IMR-90 (cell line): ENCODE measurements at regions not wholly inside any gene's neighbourhood (a gene's known extent, or its start where the extent isn't known, plus 50 kb on each side); places are given as distances from the start of the nearest gene placed in this dataset.

Experiments used
- ATAC-seq: fragments of 200-7000 bp; cut with Tn5 transposase; 2 replicates; pipeline ENCODE4 v1.9.1; 2020; ENCODE audit warnings: low read depth, mild to moderate bottlenecking, moderate library complexity
- BruUV-seq: library from RNA; stranded (reverse); fragments of 400-500 nt; replicated peaks from 2 replicates; lab custom pipeline; 2021; lab: Mats Ljungman, UMichigan
- CTCF ChIA-PET: fragments of 300-600 bp; formaldehyde crosslinking; extraction: SDS; loops from one replicate; lab custom pipeline; 2021; ENCODE audit warnings: antibody characterized with exemption; lab: Yijun Ruan, JAX
- POLR2A ChIA-PET: fragments of 300-600 bp; sonication (Branson Sonifier 250); formaldehyde crosslinking; loops from one replicate; lab custom pipeline; 2022; ENCODE audit warnings: antibody characterized with exemption; ENCODE audit not compliant: unreplicated experiment; lab: Charles Lee
- DNase-seq: peaks from one replicate; pipeline ENCODE4 v3.0.0; 2013
- H2AFZ ChIP-seq: replicated peaks from 2 replicates; pipeline ENCODE3; 2013; ENCODE audit warnings: low read length, mild to moderate bottlenecking; ENCODE audit not compliant: poor library complexity
- H2AK5ac ChIP-seq: 2 replicates; pipeline ENCODE4 v1.6.1; 2013; ENCODE audit warnings: low read depth, low read length, inconsistent platforms
- H2AK9ac ChIP-seq: replicated peaks from 2 replicates; pipeline ENCODE3; 2013; ENCODE audit warnings: mild to moderate bottlenecking, low read depth, low read length, moderate library complexity; ENCODE audit not compliant: poor library complexity
- H2BK120ac ChIP-seq: 2 replicates; pipeline ENCODE4 v1.6.1; 2013; ENCODE audit warnings: low read depth, low read length, inconsistent platforms
- H2BK15ac ChIP-seq: 3 replicates; pipeline ENCODE4 v1.6.1; 2013; ENCODE audit warnings: low read depth, low read length, inconsistent platforms
- H2BK20ac ChIP-seq: 2 replicates; pipeline ENCODE4 v1.6.1; 2013; ENCODE audit warnings: low read depth, mild to moderate bottlenecking, inconsistent platforms, low read length, moderate library complexity
- H2BK5ac ChIP-seq: 2 replicates; pipeline ENCODE4 v1.6.1; 2013; ENCODE audit warnings: mild to moderate bottlenecking, low read depth, low read length, inconsistent platforms; ENCODE audit not compliant: poor library complexity, severe bottlenecking
- H3K14ac ChIP-seq: replicated peaks from 2 replicates; pipeline ENCODE4 v1.6.1; 2013; ENCODE audit warnings: low read depth, low read length, inconsistent platforms
- H3K18ac ChIP-seq: 2 replicates; pipeline ENCODE4 v1.6.1; 2013; ENCODE audit warnings: low read depth, low read length, control low read depth
- H3K23ac ChIP-seq: 2 replicates; pipeline ENCODE4 v1.6.1; 2013; ENCODE audit warnings: low read depth, low read length, inconsistent platforms
- H3K27ac ChIP-seq: 2 replicates; pipeline ENCODE4 v1.5.1; 2013; ENCODE audit warnings: mild to moderate bottlenecking, control low read depth, low read length; ENCODE audit not compliant: insufficient read depth
- H3K27me3 ChIP-seq: 2 replicates; pipeline ENCODE4 v1.6.1; 2013; ENCODE audit warnings: low read length; ENCODE audit not compliant: control insufficient read depth, insufficient read depth
- H3K36me3 ChIP-seq: 2 replicates; pipeline ENCODE4 v1.6.1; 2013; ENCODE audit warnings: low read length, mixed read lengths; ENCODE audit not compliant: control insufficient read depth, insufficient read depth
- H3K4ac ChIP-seq: 2 replicates; pipeline ENCODE4 v1.6.1; 2013; ENCODE audit warnings: low read depth, low read length, inconsistent platforms
- H3K4me1 ChIP-seq: 2 replicates; pipeline ENCODE4 v1.6.1; 2013; ENCODE audit warnings: low read length, mixed read lengths; ENCODE audit not compliant: control insufficient read depth, insufficient read depth
- H3K4me2 ChIP-seq: 2 replicates; pipeline ENCODE4 v1.6.1; 2013; ENCODE audit warnings: low read depth, mild to moderate bottlenecking, control low read depth, low read length, moderate library complexity
- H3K4me3 ChIP-seq: 2 replicates; pipeline ENCODE4 v1.5.1; 2013; ENCODE audit warnings: low read depth, mild to moderate bottlenecking, control low read depth, low read length, moderate library complexity; ENCODE audit not compliant: insufficient read depth
- H3K56ac ChIP-seq: 2 replicates; pipeline ENCODE4 v1.6.1; 2013; ENCODE audit warnings: low read length, inconsistent platforms; ENCODE audit not compliant: insufficient read depth; ENCODE audit errors: extremely low read depth
- H3K79me1 ChIP-seq, 2 experiments: 2 replicates each; pipeline ENCODE4 v1.6.1; 2013; ENCODE audit warnings: low read length in 2 of 2, inconsistent platforms in 1 of 2, low read depth in 1 of 2
- H3K9ac ChIP-seq: 2 replicates; pipeline ENCODE4 v1.6.1; 2013; ENCODE audit warnings: low read depth, low read length, control low read depth
- H3K9me1 ChIP-seq: 2 replicates; pipeline ENCODE4 v1.6.1; 2013; ENCODE audit warnings: low read length, inconsistent platforms; ENCODE audit not compliant: insufficient read depth
- H3K9me3 ChIP-seq: 2 replicates; pipeline ENCODE4 v1.6.1; 2013; ENCODE audit warnings: low read length; ENCODE audit not compliant: control insufficient read depth, insufficient read depth
- H4K20me1 ChIP-seq: 2 replicates; pipeline ENCODE4 v1.6.1; 2013; ENCODE audit warnings: low read length, inconsistent platforms; ENCODE audit not compliant: insufficient read depth
- H4K5ac ChIP-seq: 2 replicates; pipeline ENCODE4 v1.6.1; 2013; ENCODE audit warnings: mild to moderate bottlenecking, low read depth, low read length, control low read depth
- H4K8ac ChIP-seq, 2 experiments: 2 replicates each; pipeline ENCODE4 v1.6.1; 2013; ENCODE audit warnings: low read depth in 2 of 2, low read length in 2 of 2, control low read depth in 1 of 2, inconsistent platforms in 1 of 2
- H4K91ac ChIP-seq: 2 replicates; pipeline ENCODE4 v1.6.1; 2013; ENCODE audit warnings: low read depth, low read length, inconsistent platforms; ENCODE audit not compliant: insufficient read depth
- BHLHE40 ChIP-seq: fragments of 150-350 bp; IDR thresholded peaks from 2 replicates; pipeline ENCODE4 v1.6.1; 2016; ENCODE audit warnings: mild to moderate bottlenecking, low read depth, low read length
- CHD1 ChIP-seq: IDR thresholded peaks from 2 replicates; pipeline ENCODE4 v1.6.1; 2012; ENCODE audit warnings: low read depth, low read length, improper control_type of control experiment
- FOS ChIP-seq: fragments of 150-350 bp; IDR thresholded peaks from 2 replicates; pipeline ENCODE4 v1.6.1; 2016; ENCODE audit warnings: low read depth, low read length
- MAFK ChIP-seq: IDR thresholded peaks from 2 replicates; pipeline ENCODE4 v1.6.1; 2012; ENCODE audit warnings: low read depth, low read length, improper control_type of control experiment
- MXI1 ChIP-seq: IDR thresholded peaks from 2 replicates; pipeline ENCODE4 v1.6.1; 2012; ENCODE audit warnings: low read depth, mild to moderate bottlenecking, low read length, moderate library complexity, borderline replicate concordance
- NFE2L2 ChIP-seq: fragments of 150-350 bp; IDR thresholded peaks from 2 replicates; pipeline ENCODE4 v1.6.1; 2016; ENCODE audit warnings: low read depth, mild to moderate bottlenecking, low read length
- RAD21 ChIP-seq: IDR thresholded peaks from 2 replicates; pipeline ENCODE4 v1.6.1; 2012; ENCODE audit warnings: low read length, improper control_type of control experiment
- RFX5 ChIP-seq: IDR thresholded peaks from 2 replicates; pipeline ENCODE4 v1.8.0; 2012; ENCODE audit warnings: low read depth, mild to moderate bottlenecking, low read length, moderate library complexity
- SMC3 ChIP-seq: fragments of 150-350 bp; IDR thresholded peaks from 2 replicates; pipeline ENCODE4 v1.6.1; 2016; ENCODE audit warnings: low read depth, mild to moderate bottlenecking, antibody characterized with exemption, low read length, moderate library complexity
- WGBS, 2 experiments: methylation state at CpG; one replicate each; pipeline versions ENCODE4 v1.1.5 to v1.1.7; 2013; ENCODE audit warnings: missing lambda C conversion rate in 2 of 2; ENCODE audit not compliant: insufficient read length in 1 of 2; ENCODE audit errors: extremely low coverage in 2 of 2; 5-methylcytosine and 5-hydroxymethylcytosine counted together
- dilution Hi-C: fragments of 300-500 bp; cut with HindIII; formaldehyde crosslinking; loops from one replicate; pipeline ENCODE4 v1.14.3; 2018; ENCODE audit warnings: low sequenced_read_pairs; ENCODE audit not compliant: unreplicated experiment
- in situ Hi-C: fragments of 300-500 bp; cut with MboI; formaldehyde crosslinking; loops from 3 replicates; pipeline ENCODE4 v1.14.3; 2019; ENCODE audit warnings: low sequenced_read_pairs, inconsistent platforms, mixed read lengths
- intact Hi-C: fragments of 100-400 bp; cut with micrococcal nuclease; formaldehyde crosslinking; loops from 2 replicates; pipeline ENCODE4 v1.10.0; 2022
- TF ChIP-seq, protein P1 (sequence below): fragments of 150-350 bp; IDR thresholded peaks from 2 replicates; pipeline ENCODE4 v1.6.1; 2017; ENCODE audit warnings: mild to moderate bottlenecking, antibody characterized with exemption, low read length, low read depth

GRCh38 chr16:52740766-52741165, 193.8 kb upstream of the TOX3 start:
- H3K79me1 ChIP-seq = no peaks in the 10 kb centered on the region
- H2BK5ac ChIP-seq = no peak overlapping the region
- POLR2A ChIA-PET = no interaction called here
- H2AK9ac ChIP-seq = no peak overlapping the region
- H3K4me1 ChIP-seq = no peaks in the 10 kb centered on the region
- H3K27me3 ChIP-seq = no peaks in the 10 kb centered on the region
- no peaks in the 10 kb centered on the region for H3K9me1 ChIP-seq
- no peaks in the 10 kb centered on the region for H3K36me3 ChIP-seq
- H2AK5ac ChIP-seq = no peak overlapping the region
- TF ChIP-seq, protein P1, sequence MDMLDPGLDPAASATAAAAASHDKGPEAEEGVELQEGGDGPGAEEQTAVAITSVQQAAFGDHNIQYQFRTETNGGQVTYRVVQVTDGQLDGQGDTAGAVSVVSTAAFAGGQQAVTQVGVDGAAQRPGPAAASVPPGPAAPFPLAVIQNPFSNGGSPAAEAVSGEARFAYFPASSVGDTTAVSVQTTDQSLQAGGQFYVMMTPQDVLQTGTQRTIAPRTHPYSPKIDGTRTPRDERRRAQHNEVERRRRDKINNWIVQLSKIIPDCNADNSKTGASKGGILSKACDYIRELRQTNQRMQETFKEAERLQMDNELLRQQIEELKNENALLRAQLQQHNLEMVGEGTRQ = no peak
- TF ChIP-seq MAFK = no peak
- no peak for TF ChIP-seq BHLHE40
- TF ChIP-seq SMC3 = no peak
- no peak for TF ChIP-seq MXI1
- no peak for TF ChIP-seq RFX5
- no peak for TF ChIP-seq FOS
- TF ChIP-seq CHD1 = no peak
- no peak for TF ChIP-seq RAD21
- no peak for TF ChIP-seq NFE2L2
- no peak overlapping the region for H4K8ac ChIP-seq
- peaks cover 5% of the 10 kb centered on the region for H3K9me3 ChIP-seq
- no CpG with 5 or more reads among the region's 4 CpGs for WGBS, 2 experiments
- no peak overlapping the region for H3K4me2 ChIP-seq
- H4K91ac ChIP-seq = no peak overlapping the region
- H3K27ac ChIP-seq = no peak overlapping the region
- in situ Hi-C loops (no loop called here), intact Hi-C loops (no loop called here), dilution Hi-C loops (no loop called here)
- no peak overlapping the region for H2BK120ac ChIP-seq
- no peak overlapping the region for H3K56ac ChIP-seq
- H3K4me3 ChIP-seq = no peak overlapping the region
- BruUV-seq = no TSS peak
- H3K4ac ChIP-seq = no peak overlapping the region
- no peak overlapping the region for H2AFZ ChIP-seq
- ATAC-seq (no peak), DNase-seq (no peak)
- H2BK15ac ChIP-seq = no peak overlapping the region
- no peak overlapping the region for H3K9ac ChIP-seq
- no peak overlapping the region for H2BK20ac ChIP-seq
- no peak overlapping the region for H3K23ac ChIP-seq
- no peak overlapping the region for H3K18ac ChIP-seq
- no peak overlapping the region for H3K14ac ChIP-seq
- CTCF ChIA-PET = no interaction called here
- no peak overlapping the region for H4K5ac ChIP-seq
- no peaks in the 10 kb centered on the region for H4K20me1 ChIP-seq
